ENCODE measurements at regions not wholly inside any gene's neighbourhood (a gene's known extent, or its start where the extent isn't known, plus 50 kb on each side); places are given as distances from the start of the nearest gene placed in this dataset.
A peak's percentile ranks its signal among the peaks of the same experiment; 100 is the strongest.

DNA sequence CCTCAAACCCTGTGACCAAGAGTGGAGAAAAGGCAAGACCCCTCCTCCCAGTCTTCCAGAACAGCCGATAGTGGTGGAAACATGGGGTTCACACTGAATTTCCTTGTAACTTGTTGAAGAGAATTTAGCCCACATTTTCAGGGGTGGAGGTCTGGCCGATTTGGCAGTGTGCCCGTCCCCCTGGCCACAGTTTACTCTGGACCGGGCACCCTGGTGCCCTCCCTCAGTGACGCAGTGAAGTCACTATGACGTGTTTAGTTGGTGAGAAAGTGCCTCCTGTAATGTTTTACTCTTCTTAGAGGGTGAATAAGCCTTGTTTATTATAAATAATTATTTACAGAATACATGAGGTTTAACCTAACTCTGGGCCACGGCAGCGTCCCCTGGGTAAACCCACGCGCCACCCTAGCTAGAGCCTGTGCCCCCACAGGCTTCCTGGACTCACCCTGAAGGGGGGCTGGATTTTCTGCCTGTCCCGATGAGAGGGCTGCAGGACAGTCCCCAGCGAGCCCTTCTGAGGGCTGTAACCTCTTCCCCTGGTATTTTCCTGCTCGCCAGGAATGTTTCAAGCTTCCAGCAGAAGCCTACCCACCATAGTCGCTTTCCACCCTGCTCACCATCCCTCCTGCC, 316.9 kb downstream of the SEC14L1 start:
- Histone ChIP-seq H3K4me1 (ENCODE audit: control insufficient read depth in 1 of 2, insufficient read depth in 1 of 2, low read depth in 1 of 2, low read length in 1 of 2) (peaks cover 94 to 97% of the 10 kb centered on the region in 2 experiments), H3K9me3 (no peaks in the 10 kb centered on the region), H3K27me3 (no peaks in the 10 kb centered on the region), H3K36me3 (no peaks in the 10 kb centered on the region), H3K4me3 (ENCODE audit: low read depth in 1 of 2, low read length in 1 of 2) (peak overlapping the region; percentile 10 to 38), H3K27ac (peak overlapping the region; percentile 100)
- TF ChIP-seq, protein P1, sequence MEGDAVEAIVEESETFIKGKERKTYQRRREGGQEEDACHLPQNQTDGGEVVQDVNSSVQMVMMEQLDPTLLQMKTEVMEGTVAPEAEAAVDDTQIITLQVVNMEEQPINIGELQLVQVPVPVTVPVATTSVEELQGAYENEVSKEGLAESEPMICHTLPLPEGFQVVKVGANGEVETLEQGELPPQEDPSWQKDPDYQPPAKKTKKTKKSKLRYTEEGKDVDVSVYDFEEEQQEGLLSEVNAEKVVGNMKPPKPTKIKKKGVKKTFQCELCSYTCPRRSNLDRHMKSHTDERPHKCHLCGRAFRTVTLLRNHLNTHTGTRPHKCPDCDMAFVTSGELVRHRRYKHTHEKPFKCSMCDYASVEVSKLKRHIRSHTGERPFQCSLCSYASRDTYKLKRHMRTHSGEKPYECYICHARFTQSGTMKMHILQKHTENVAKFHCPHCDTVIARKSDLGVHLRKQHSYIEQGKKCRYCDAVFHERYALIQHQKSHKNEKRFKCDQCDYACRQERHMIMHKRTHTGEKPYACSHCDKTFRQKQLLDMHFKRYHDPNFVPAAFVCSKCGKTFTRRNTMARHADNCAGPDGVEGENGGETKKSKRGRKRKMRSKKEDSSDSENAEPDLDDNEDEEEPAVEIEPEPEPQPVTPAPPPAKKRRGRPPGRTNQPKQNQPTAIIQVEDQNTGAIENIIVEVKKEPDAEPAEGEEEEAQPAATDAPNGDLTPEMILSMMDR (IDR thresholded peaks at IDR 0.05): no peak

DNA sequence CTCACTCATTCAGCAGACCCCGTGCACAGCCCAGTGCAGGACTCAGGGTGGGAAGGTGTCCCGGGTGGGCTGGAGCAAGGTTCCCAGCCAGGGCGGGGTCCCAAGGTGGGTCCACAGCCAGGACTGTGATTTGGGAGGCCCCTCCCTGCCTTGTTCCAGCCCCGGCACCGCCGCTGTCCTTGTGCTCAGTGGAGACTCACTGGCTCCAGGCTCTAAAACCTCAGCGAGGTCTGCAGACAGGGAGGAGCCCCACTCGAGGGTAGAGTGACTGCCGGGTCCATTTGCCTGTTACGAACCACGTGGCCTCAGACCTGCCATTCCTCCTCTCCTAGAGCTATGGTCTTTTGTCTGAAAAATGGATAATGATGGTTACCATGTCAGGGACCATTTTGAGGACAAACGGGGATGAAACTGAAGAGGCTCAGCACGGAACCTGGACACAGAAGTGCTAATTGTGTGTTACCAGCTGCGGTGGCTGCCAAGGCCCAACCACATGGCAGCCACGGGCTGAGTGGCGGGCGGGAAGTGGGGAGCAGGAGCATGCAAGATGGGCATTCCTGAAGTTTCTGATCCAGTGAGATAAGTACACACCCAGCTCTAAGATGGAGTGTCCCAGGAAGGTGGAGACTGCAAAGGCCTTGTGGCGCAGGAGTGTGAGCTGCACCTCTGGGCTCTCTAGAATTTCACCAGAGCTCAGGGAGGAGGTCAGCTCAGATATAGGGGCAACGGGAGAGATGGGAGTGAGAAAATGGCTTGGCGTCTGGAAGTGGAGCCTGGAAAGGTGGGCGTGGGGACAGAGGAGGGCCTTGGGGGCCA, 317.6 kb downstream of the SEC14L1 start:
- Histone ChIP-seq H3K4me1 (ENCODE audit: control insufficient read depth in 1 of 2, insufficient read depth in 1 of 2, low read depth in 1 of 2, low read length in 1 of 2) (peaks cover 94 to 97% of the 10 kb centered on the region in 2 experiments), H3K4me3 (ENCODE audit: low read depth in 1 of 2, low read length in 1 of 2) (peak overlapping the region in 1 of 2 experiments; percentile 38), H3K27me3 (no peaks in the 10 kb centered on the region), H3K27ac (peak overlapping the region; percentile 100), H3K36me3 (no peaks in the 10 kb centered on the region), H3K9me3 (no peaks in the 10 kb centered on the region)
- TF ChIP-seq, protein P1 (IDR thresholded peaks at IDR 0.05): no peak

DNA sequence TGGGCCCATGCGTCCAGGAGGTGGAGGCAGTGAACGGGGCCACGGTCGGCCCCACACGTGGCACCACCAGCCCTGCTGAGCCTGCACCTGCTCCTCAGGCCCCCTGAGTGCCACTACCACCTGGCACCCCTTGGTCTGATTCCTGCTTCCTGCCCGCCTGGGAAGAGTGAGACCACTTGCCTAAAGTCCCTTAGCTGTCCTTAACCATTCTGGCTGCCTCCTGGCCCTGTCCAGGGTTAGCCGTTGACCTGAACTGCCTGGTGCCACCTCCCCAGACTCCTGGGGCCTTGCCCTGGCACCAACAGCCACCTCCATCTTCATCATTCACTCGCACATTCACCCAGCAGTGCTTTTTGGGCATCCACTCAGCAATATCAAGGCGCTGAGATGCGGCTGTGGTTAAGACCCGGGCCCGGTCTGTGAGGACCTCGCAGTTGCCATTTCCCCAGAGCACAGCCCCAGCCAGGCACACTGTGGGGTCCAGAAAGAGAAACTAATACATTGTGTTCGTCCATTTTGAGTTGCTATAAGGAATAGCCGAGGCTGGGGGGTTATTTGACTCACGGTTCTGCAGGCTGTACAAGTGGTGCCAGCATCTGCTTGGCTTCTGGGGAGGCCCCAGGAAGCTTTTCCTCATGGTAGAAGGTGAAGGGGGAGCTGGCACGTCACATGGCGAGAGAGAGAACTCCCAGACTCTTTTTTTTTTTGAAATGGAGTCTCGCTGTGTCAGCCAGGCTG, 318.4 kb downstream of the SEC14L1 start:
- Histone ChIP-seq H3K36me3 (no peaks in the 10 kb centered on the region), H3K27ac (peak overlapping the region; percentile 100), H3K27me3 (no peaks in the 10 kb centered on the region), H3K4me1 (ENCODE audit: control insufficient read depth in 1 of 2, insufficient read depth in 1 of 2, low read depth in 1 of 2, low read length in 1 of 2) (peaks cover 94 to 96% of the 10 kb centered on the region in 2 experiments), H3K9me3 (no peaks in the 10 kb centered on the region), H3K4me3 (ENCODE audit: low read depth in 1 of 2, low read length in 1 of 2) (no peak overlapping the region)
- TF ChIP-seq, protein P1 (IDR thresholded peaks at IDR 0.05): no peak

DNA sequence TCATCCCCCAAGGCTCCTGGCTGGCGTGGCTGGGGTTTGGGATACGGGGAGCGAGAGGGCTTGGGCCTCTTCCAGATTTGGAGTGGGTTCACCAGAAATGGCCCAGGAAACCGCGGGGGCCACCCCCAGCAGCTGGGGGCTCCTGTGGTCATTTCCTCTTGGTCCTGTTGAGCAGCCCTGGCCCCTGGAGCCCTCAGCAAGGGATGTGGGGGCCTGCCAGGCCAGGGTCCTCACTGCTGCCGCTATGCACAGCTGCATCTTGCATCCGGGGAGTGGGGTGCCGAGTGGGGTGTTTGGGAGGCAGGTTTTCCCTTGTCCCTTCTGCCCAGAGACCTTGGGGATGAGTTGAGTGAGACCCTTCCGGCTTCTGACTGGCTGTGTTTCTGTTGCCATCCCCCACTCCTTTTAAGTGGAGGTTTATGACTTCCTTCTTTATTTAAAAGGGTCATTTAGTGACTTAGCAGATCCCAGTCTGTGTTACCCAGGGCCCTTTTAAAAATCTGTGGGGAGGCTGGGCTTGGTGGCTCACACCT, 319.8 kb downstream of the SEC14L1 start:
- no peaks in the 10 kb centered on the region for H3K9me3 ChIP-seq
- H3K4me1 ChIP-seq (ENCODE audit: control insufficient read depth in 1 of 2, insufficient read depth in 1 of 2, low read depth in 1 of 2, low read length in 1 of 2): peaks cover 94 to 96% of the 10 kb centered on the region in 2 experiments
- H3K36me3 ChIP-seq: no peaks in the 10 kb centered on the region
- peak overlapping the region; percentile 100 for H3K27ac ChIP-seq
- no peaks in the 10 kb centered on the region for H3K27me3 ChIP-seq
- peak overlapping the region; percentile 55 to 56 for H3K4me3 ChIP-seq (ENCODE audit: low read depth in 1 of 2, low read length in 1 of 2)
- TF ChIP-seq, protein P1 (IDR thresholded peaks at IDR 0.05): no peak

DNA sequence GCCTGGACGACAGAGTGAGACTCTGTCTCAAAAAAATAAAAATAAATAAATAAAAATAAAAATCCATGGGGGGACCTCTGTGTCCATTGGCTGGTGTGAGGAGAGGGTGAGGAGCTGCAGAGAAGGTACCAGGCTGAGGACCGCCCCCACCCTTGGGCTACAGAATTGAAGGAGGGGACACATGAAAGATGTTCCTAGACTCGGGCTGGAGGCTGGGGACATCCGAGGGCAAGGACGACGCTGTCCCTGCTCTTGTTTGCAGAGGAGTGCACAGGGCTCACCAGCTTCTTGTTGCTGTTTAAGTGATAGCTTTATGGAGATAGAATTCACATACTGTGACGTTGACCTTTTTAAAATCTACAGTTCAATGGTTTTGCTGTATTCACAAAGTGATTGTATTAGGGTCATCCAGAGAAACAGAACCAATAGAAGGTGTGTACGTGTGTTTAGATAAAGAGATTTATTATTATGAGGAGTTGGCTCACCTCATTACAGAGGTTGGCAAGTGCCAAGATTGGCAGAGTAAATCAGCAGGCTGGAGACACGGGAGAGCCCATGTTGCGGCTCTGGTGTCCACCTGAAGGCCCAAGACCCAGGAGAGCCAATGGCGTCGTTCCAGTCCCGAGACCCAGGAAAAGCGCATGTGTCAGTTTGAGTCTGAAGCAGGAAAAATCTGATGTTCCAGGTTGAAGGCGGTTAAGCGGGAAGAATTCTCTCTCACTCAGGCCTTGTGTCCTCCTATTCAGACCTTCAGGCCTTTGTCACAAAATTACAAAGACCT, 320.7 kb downstream of the SEC14L1 start:
- TF ChIP-seq, protein P1 (IDR thresholded peaks at IDR 0.05): no peak
- H3K27ac ChIP-seq: peak overlapping the region; percentile 100
- H3K9me3 ChIP-seq: no peaks in the 10 kb centered on the region
- no peaks in the 10 kb centered on the region for H3K27me3 ChIP-seq
- no peaks in the 10 kb centered on the region for H3K36me3 ChIP-seq
- peak overlapping the region in 1 of 2 experiments; percentile 56 for H3K4me3 ChIP-seq (ENCODE audit: low read depth in 1 of 2, low read length in 1 of 2)
- peaks cover 97% of the 10 kb centered on the region in 2 experiments for H3K4me1 ChIP-seq (ENCODE audit: control insufficient read depth in 1 of 2, insufficient read depth in 1 of 2, low read depth in 1 of 2, low read length in 1 of 2)

Measured in neutrophil (primary cell).